ENCODE measurements at regions not wholly inside any gene's neighbourhood (a gene's known extent, or its start where the extent isn't known, plus 50 kb on each side); places are given as distances from the start of the nearest gene placed in this dataset.
A peak's percentile ranks its signal among the peaks of the same experiment; 100 is the strongest.

- no peak for ATAC-seq
These were observed 515.5 kb upstream of the NOX3 start for GRCh38 chr6:155970876-155971708.

DNA sequence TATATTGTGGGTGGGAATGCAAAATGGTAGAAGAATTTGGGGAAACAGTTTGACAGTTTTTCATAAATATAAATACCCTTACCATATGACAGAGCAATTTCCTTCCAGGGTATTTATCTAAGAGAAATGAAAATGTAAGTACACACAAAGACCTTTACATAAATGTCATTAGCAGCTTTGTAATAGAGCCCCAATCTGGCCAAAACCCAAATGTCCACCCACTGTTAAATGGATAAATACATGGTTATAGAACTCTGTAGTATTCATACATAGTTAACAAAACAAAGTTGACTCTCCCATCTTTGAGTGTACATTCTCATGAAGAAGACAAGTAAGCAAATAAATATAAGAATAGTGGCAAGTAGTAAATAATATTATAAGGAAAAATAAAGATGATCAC is 514.8 kb upstream of the NOX3 start:
- ATAC-seq: no peak

GRCh38 chr6:155968921-155969320 is 513.3 kb upstream of the NOX3 start:
- ATAC-seq: no peak

GRCh38 chr6:155967322-155967721 is 511.7 kb upstream of the NOX3 start:
- no peak for ATAC-seq

DNA sequence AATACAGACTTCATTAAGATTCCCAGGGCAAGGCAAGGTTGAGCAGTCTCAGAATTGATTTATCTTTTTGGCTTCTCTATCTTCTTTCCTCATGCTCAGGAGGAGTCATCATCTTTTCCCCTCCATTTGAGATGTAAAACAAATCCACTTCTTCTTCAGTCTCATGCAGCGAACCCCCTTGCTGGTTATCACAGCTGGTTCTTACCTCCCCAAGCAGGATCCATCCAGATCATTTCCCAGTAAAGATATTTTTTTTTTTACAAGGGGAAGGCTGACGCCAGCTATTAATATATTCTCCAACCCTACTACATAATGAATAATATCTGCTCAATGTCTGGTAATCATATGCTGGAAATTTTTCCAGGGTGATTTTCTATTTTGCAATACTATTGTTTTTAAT is 508.9 kb upstream of the NOX3 start:
- no peak for ATAC-seq

DNA sequence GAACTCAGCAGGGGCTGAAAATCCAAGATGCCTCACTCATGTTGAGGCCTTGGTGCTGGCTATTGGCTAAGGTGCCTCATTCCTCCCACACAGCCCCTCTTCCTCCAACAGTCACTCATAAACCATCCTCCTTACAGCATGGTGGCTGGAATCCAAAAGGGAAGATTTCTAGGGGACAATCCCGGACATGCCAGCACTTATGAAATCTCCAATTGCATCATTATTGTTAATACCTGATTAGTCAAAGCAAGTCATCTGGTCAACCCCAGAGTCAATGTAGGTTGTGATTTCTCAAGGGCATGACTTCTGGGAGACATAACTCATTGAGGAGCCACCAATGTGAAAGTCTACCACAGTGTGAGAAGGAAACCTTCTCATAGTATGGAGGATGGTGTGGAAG is 506.6 kb upstream of the NOX3 start:
- no peak for ATAC-seq

DNA sequence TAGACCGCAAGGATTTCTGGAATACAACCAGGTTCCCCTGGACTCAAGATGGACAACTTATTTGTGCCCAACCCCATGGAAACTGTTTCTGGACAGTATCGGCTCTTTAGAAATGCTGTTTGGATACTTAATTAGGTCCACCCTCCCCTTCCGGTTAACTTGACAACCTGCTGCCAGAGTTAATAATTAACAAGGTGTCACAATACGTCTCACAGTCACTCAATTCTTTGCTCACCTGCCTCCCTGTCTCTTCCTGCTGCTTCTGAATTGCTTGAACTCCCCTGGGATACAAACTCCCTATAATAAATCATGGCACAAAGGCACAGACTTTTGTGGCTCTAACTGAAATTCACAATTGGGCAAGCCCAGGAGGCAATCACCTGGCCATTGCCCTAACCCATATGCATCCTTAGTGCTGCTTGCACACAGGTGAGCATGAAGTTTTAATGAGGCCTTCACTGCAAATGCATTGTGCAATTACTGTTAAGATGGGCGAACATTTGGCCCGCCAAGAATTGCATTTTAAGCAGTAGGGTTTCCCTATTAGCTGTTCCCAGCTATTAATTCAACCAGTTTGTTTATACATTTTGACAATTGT is 504.4 kb upstream of the NOX3 start:
- no peak for ATAC-seq

GRCh38 chr6:155958550-155958949 is 502.9 kb upstream of the NOX3 start:
- ATAC-seq: no peak

- ATAC-seq: no peak
These were observed 499.4 kb upstream of the NOX3 start for GRCh38 chr6:155955038-155955437.

DNA sequence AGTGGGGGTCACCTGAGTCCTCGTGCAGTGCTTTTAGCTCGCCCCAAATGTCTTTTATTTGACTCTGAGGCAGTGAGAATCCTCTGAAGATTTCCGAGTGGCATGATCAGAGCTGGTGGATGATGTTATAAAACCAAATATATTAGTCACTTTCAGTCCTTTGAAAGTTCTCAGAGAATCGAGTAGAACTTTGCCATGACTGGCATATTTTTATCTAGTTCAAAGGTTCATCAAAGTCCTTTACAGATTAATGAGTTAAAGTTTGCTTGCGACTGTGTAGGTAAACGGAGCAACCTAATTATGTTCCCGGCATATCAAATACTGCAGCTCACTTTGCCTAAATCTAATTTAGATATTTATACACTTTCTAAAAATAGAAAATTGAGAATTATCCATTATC is 498.5 kb upstream of the NOX3 start:
- no peak for ATAC-seq

- no peak for ATAC-seq
These were observed 493.6 kb upstream of the NOX3 start for GRCh38 chr6:155949256-155949655.

DNA sequence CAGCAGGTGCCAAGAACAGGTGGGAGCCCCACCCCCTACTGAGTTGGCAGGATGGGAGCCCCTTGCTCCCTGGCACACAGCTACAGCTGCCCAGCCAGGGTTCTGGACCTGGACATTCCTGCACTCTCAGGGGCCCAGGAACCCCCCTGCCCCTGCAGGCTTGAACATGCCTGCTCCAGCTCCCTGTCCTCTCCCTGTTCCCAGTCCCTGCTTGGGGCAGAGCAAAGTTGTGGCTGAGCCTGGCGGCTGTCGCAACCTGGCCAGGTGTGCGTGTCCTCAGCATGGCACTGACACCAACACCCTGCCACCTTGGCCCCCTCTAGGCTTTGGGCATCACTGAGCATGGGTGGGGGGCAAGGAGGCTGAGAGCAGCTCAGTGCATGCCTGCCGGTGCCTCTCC is 491.2 kb upstream of the NOX3 start:
- ATAC-seq: no peak

DNA sequence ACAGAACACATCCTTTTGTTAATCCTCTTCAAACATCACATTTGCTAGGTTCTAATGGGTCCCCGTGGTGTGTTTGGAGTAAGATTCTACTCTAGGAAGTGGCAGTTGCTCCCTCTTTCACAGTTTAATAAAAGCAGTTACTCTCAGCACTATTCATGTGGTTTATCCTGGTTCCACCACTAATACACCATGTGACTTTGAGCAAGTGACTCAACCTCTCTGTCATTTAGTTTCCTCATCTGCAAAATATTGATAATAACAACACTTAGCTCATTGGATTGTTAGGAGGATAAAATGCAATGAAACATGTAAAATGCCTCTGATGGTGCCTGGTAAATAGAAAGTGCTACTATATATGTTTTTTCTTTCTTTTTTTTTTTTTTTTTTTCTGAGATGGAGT is 488.0 kb upstream of the NOX3 start:
- peak; percentile 43 for ATAC-seq

DNA sequence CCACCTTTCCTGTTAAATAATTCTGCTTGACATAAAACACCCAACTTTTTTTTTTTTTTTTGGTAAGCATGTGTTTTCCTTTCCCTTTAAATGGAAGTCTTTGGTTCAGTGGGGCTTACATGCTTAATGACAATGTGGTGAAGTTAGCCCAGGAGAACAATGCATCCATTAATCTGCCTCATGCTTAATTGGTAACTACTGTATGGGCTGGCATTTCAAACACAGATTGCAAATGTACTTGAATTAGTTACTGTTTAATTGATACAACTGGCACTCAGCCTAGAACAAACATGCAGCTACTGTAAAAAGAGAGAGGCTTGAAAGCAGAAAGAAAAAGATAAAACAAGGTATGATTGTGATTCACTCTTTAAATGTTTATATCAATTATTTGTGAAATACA is 483.6 kb upstream of the NOX3 start:
- no peak for ATAC-seq

DNA sequence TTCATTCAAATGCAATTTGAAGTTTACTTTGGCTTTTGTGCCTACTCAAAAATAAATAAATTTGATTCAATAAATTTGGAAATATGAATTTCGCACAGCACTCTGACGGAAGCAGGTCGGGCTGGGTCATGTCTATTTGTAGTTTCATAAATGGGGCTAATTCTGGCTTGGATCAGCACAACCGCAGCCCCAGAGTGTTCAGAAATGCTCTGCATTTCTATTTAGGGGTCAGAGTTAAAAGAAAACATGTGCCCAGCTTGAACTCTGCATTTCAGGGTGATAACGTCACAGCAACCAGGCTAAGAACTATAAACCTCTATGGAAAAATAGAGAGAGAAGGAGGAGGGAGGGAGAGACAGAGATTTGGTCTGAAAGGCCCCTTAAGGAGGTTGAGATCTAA is 480.9 kb upstream of the NOX3 start:
- ATAC-seq: no peak

DNA sequence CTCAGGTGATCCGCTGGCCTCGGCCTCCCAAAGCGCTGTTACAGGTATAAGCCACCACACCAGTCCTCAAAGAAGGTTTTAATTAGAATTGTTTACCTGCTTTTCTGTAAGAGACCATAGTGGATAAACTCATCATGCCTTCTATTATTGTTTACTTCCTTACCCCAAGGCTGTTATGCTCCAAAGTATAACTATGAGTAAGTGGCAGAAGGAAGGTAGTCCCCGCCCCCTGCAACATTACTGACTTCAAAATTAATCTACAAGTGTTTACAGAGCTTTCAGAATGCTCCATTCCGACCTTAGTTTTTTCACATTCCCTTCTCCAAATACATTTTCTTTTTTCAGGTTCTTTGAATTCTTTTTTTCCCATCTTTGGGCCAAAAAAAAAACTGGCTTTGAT is 480.5 kb upstream of the NOX3 start:
- ATAC-seq: no peak

DNA sequence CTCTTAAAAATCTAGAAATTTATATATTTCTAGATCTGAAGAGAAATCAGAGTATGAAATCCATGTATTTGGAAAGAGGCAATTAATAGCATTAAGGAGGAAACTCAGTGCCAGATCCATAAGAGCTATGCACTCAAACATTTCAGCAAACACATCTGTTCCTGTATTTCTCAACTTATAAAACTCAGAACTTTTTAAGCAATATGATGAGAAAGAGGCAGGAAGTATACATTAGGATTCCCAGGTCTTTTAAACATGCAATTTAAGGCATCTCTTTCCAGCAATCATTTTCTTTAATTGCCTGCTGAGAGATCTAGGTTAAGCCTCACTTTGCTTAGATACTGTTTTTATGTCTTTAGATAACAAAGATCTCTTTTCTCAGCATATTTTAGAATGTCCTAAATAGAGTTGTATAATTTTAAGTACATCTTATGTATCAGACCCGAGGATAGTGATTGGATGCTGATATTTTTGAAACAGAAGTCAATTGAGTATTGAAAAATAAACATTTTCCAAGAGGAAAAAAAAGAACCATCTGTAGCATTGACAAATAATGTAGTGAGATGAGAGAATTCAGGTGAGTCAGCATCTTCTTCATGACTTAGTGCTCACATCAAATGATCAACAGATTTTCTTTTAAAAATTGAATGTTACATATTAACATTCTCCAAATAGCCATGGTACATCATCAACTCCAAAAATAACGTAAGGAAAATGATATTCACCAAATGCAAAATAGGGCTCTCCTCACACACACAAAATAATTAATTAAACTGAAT is 461.4 kb upstream of the NOX3 start:
- no peak for ATAC-seq

DNA sequence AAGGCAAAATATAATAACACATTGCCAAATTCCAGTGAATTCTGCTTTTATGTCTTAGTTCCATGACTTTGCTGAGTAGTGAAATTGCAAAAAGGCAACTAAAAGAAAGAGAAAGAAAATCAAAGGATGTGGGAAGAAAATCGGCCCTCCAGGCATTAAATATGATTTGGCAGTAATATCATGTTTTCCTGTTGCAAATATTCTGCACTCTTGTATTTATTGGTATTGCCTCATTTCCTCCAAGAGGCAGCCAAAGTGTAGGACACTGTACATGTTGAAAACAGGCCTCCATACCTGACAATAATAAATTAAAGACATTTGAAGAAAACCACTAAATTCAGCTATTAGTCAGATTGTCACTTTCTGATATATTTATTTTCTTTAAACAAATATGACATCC is 460.0 kb upstream of the NOX3 start:
- ATAC-seq: no peak

- ATAC-seq: no peak
These were observed 458.2 kb upstream of the NOX3 start for GRCh38 chr6:155913816-155914215.

- no peak for ATAC-seq
These were observed 454.1 kb upstream of the NOX3 start for GRCh38 chr6:155909710-155910109.

GRCh38 chr6:155895641-155896040 is 440.0 kb upstream of the NOX3 start:
- no peak for ATAC-seq

GRCh38 chr6:155894758-155895157 is 439.1 kb upstream of the NOX3 start:
- ATAC-seq: no peak

DNA sequence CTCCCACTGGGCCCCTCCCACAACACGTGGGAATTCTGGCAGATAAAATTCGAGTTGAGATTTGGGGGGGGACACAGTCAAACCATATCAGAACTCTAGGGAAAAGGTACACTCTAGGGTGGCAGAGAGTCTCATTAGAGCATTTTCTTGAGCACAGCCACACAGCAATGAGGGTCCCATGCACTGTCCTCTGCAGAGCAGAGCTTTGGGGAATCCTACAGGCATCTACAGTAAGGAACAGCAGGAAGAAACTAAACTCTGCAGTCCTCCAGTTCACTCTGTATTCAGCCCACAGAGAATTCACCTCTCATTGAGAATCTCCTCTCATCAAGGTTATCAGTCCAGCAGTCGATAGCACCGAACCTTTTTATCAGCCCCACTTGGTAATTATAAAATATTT is 438.6 kb upstream of the NOX3 start:
- ATAC-seq: no peak

DNA sequence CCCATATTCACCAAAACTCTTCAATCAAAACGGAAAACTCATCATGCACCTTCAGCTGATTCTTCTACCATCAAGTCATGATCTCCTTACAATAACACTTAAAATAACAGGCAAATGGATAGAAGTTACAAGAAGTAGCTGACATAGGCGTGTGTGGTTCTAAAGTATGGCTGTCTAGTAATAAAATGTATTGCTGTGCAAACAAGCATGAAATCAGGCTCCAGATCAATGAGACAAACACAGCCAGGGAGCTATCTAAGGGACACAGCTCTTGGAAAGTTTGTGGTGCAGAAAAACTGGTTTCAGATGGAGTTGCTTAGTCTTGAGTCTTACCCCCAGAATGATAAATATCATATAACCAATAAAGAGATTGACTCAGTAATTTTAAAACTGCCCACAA is 434.8 kb upstream of the NOX3 start:
- ATAC-seq: no peak
